Ecto neural progenitor cell (in vitro differentiated cells): ENCODE measurements at regions not wholly inside any gene's neighbourhood (a gene's known extent, or its start where the extent isn't known, plus 50 kb on each side); places are given as distances from the start of the nearest gene placed in this dataset.
A peak's percentile ranks its signal among the peaks of the same experiment; 100 is the strongest.

Experiments
- DNase-seq: peaks from one replicate; pipeline ENCODE4 v3.0.0-alpha.2; 2018; ENCODE audit warnings: low spot score

DNA sequence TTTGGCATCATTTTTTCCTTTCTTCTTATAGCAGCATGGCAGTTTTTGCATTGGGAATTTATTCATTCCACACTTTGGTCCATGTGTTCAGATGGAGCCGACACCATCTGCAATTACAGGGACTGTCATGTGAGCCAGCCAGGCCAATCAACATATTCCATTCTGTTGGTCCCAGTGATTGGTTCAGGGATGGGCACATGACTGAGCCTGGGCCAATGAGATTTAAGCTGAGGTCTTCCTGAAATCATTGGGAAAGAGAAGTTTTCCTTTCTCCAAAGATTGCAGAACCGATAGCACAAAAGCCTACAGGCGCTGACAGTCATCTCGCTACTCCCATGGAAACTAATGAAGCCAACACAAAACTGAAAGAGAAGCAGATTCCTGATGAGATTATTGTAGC lies 841.5 kb upstream of the TMEM132C start:
- no peak for DNase-seq

DNA sequence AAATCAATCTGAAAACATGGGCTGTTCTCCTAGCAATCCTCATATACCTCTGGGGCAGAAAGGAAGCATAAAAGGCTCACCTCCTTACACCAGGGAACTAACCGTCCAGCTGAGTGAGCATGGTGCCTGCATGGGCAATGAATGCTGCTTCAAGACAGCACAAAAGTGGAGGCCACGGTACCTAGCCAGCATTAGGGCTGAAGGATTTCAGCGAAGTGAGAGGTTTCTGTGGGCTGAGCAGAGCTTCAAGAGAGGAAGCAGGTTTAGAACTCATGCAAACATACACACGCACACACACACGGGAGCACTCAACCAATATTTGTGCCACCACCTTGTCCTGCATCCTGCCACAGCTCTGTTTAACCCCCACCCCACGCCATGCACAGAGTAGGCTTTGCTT lies 838.5 kb upstream of the TMEM132C start:
- no peak for DNase-seq

DNA sequence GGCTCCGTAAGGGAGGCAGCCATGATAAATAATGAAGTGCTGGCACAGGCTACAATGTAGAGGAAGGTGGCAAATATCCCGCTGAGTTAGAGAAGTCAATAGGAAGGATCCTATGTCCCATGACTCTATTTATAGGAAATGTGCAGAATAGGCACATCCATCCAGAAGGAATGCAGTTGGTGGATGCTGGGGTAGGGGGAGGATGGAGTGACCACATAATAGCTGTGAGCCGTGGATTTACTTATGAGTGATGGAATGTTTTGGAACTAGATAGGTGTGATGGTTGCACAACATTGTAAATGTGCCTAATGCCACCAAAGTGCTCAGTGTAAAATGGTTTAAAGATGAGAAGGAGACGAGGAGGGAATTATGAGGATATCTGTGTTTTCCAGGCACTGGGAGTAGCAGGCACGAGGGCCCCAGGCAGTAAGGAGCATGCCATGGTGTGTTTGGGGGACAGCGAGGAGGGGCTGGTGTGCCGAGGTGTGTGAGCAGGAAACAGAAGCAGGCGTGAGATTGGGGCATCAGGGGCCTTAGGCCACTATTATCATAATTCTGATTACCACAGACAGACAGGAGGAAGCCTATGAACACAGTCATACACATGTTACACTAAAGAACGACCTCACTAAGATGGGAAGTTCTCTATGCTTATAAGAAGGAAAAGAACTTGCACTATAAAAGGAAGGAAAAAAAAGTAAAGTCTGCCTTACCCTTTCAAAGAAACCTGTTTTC lies 837.3 kb upstream of the TMEM132C start:
- peak; percentile 25 for DNase-seq

DNA sequence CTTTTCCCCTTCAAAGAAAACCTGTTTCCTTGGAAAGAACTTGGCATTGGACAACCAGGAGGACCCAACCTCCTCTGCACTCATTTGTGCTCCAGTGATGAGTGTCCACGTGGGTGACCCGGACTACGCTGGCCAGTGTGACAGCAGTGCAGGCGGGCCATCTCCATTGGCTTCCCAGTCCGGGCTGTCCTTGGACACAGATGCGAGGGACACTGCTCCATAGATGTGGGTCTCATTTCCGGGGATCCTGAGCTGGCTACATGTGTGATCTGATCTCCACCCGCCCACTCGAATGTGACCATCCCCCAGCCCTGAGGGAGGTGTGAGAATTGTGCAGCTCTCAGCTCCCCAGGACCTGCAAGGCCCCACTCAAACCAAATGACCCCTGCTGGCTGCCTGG lies 836.6 kb upstream of the TMEM132C start:
- no peak for DNase-seq

DNA sequence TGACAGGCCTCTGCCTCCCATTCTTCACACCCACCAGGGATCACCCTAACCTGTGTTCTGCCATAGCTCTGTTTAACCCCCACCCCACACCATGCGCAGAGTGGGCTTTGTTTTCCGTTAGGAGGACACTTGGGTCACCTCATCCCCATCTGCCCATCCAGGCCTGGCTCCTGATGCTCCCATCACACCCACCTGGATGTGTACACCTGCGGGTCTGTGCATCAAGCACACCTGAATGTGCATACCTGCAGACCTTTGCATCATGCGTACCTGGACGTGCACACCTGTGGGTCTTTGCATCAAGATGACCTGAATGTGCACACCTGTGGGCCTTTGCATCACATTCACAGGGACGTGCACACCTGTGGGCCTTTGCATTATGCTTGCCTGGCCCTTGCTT lies 835.8 kb upstream of the TMEM132C start:
- DNase-seq: no peak

DNA sequence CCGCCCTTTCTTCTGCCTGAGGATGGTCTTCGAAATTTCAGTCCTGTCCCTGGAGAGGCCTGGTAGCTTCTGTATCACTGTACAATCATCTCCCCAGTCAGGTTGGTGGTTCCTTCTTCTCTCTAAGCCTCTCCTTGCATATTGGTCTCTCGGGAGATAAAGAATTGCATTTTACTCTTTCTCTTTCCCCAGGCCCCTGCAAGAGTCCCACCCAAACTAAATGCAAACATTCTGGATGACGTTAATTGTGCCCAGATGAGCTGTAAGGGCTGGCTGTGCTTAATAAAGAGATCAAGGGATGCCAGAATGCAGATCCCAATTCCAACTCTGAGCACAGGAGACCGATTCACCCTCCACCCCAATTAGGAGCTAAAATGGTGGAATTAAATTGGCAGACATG lies 835.4 kb upstream of the TMEM132C start:
- DNase-seq: no peak

DNA sequence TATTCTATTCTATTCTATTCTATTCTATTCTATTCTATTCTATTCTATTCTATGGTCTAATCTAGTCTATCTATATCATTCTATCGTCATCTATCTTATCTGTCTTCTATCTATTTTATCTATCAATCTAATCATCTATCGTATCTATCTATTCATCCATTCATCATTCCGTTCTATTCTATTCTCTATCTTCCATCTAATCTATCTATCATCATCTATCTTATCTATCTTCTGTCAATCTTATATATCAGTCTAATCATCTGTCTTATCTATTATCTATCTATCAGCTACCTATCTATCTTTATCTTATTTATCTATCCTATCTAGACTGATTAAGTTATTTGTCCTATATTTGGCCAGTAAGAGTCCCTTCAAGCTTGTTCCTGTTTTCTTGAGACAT lies 831.5 kb upstream of the TMEM132C start:
- DNase-seq: no peak

DNA sequence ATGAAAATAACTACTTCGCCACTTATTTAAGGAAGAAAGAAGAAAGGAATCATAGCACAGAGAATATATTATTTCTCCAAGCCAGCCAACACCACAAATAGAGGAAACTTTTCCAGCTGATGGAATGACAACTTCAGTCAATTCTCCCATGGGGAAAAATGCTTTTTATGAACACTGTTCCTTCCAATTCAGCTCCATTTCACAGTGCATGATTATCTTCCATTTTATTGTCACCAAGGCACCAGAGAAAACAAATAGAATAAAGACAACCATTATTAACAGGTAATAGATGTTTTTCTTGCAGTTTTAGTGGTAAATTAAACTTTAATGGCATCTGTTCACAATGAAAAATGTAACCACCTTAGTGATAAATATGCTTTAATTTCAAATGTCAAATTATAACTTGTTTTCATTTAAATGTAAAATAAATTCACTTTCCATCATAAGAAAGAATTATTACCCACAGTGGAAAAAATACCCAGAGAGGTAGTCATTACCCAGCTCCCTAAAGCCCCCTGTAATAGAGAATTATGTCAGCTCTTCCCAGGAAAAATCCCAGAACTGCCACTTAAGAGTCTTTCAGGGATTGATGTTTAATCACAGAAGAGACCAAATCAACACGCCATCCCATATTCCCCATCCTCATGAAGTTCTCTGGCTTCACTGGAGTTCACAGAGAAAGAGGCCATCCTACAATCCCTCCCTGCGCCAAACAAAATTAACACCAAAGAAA lies 828.3 kb upstream of the TMEM132C start:
- no peak for DNase-seq

DNA sequence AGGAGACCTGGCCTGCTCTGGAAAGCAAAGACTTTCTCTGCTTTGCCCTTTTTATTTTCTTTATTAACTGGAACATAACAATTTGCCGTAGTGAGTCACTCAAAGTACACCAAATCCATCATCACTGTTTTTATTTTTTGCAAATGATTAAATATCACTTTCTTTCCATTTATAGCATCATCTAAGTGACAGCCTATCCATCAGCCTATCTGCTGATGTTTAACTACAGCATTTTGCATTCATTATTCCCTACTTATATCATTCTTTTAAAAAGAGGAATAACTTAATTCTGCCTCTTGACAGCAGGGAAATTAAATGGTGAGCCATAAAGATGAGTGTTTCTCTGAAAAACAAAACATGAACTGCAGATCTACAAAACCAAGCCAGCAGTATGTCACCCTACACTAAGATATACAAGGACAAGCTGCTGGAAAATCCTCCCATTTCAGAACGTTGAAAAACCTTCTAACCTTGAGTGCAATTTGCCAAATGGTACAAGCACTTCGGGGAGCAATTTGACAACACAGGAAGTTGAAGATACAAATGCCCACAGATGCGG lies 821.3 kb upstream of the TMEM132C start:
- DNase-seq: no peak

DNA sequence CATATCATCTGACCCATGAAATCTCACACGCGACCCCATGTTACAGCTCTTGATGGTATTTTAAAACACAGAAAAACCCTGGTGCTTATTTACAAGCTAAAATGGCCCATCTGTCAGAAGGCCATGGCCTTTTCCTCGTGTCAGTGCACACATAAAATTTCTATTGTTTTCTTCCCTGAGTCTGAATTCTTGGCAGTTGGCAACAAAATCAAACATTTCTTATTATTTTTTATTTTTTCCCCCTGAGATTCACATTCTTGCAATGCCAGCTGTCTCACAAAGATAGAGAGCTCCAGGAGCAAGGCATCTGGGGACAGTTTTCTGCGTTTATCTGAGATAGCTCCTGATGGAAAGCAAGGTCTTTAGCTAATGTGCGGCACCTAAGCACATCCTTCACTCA lies 818.1 kb upstream of the TMEM132C start:
- DNase-seq: no peak

DNA sequence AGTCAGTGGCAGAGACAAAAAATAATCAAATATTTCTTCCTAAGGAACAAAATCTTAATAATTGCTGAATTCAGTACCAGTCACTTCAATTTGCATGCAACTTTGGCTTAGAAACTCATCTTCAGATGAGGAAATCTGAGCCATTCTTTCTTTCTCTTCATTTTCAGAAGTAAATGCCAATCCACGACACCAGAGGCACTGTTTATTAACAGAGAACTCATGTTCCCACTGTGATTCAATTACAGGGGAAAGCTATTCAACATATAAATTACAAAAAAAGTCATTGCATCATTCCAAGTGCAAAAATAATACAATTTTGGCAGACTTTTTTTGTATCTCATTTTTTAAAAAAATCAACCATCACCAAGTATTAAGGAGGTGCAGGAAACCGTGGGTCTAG lies 816.1 kb upstream of the TMEM132C start:
- no peak for DNase-seq

DNA sequence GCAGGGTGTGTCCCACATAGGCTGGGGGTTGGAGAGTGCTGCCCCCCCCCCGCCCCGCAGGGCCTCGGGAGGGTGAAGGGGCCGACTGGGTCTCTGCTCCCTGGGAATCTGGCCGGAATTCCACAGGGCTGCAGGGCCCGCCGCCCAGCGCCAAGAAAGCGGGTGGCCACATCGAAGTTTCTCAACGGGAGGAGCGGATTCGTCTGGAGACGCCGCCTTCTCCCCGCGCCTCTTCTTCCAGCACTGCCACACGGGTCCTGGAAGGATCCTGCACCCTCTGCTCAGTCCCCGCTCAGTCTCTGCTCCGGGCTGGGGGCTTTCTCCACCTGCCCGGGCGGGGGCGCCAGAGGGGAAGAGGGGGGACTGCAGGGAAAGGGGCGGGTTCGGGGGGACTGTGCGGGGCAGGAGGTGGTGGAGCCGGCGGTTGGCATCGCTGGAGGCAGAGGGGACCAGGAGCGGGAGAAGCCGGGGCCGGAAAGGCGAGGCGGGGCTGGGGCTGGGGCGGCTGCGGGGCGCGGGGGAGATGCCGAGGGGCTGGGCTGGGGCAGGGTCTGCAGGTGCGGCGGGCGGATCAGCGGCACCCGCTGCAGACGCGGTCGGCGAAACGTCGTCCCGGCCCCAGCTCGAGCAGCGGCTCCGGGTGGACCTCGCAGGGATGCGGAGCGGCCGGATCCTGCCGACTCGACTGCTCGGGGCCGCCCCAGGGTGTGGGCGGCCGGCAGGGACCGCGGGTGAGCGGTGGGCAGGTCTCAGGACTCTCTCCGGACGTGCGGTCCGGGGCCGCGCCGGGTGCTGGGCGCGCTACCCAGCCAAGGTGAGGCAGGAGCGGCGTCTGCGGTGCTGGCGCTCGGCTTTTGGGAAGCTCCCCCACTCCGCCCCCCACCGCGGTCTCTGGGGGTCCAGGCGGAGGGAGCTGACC lies 811.4 kb upstream of the TMEM132C start:
- peak; percentile 74 for DNase-seq

DNA sequence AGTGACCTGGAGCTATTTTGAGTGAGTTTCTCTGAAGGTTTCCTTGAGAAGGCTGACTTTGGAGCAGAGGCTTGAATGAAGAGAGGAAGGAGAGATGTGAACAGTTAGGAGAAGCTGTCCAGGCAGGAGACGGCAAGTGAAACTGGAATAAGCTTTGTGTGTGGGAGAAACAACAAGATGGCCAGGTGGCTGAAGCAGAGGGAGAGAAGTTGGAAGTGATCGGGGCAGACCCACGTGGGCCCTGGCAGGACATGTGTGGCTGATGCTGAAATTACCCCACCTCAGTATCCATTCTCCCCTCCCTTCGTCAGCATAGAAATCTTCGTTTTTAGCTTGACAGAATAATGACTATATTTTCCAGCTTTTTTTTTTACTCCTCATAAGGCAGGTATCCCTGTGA lies 809.2 kb upstream of the TMEM132C start:
- no peak for DNase-seq

DNA sequence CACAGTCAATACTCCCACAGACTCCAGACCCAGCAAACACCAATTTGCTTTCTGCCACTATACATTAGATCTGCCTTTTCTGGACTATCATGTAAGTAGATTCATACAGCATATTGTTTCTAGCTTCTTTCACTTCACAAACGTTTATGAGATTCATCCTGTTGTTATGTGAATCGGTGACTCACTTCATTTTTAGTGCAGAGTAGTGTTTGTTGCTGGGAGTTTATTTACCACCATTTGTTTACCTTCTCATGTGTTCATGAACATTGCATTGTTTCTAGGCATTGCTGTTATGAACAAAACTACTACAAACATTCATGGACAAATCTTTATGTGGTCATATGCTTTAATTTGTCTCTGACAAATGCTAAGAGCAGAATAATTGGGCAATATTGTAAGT lies 807.8 kb upstream of the TMEM132C start:
- DNase-seq: no peak

DNA sequence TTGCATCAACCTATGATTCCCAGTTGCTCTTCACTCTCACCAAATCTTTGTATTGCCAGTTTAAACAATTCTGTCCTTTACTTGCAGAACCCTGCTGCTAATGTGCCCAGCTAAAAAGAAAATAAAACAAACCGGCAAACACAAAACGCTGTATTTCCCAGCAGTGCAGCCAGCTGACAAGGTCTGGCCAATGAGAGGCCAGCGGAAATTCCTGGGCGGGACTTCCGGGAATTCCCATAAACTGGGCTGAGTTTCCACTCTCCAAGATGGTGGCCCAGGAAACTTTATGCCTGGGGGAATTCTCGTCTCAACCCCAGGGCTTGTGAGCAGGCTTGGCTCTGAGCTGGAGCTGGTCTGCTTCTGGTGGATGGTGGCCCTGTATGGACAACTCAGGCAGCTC lies 807.3 kb upstream of the TMEM132C start:
- DNase-seq: no peak

DNA sequence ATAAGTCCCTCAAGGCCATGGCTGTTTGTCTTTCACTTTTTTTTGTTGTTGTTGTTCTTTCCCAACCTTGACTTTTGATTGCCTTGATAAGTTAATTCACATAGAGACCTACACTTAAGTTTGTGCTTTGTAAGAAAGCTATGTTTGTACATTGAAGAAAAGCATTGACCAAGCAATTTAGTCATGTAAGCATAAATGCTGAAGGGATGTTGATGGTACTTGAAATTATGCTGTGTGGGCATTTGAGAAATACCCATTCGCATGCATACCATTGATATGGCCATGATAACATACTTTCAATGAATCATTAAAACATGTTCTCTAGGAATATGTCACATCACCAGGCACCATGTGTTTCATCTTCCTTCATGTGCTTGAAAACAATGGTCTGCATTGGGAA lies 803.7 kb upstream of the TMEM132C start:
- no peak for DNase-seq

DNA sequence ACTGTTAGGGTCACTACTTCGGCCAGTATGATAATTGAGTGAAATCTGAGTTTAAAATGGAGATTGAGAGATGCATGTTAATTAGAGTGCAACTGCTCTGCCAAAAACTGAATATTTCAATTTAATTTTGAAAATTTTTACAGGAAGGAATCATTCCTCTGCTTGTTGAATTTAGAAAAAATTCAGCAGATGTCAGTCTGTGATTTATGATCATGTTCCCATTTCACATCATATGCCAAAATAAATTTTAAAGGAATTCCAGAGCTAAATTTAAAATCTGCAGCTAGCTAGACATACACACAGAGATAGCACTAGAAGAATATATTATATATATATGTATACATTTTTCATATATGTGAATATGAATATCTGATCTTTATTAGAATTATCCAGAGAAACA lies 797.6 kb upstream of the TMEM132C start:
- no peak for DNase-seq

DNA sequence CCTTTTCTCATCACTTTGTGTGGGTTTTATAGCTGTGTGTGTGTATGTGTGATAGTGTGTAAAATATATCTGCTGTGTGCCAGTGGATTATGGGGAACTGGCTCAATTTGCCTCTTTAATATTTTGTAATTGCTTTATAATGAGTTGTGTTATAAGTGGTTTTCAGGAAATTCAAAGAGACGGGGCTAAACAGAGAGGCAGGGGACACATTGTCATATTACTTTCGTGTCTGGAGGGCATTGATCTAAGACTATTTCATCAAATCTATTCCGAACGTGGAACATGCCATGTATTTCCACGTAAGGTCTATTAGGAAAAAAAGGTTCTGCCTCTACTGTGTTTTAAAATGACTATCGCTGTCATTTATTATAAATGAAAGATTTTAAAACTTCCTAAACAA lies 793.2 kb upstream of the TMEM132C start:
- DNase-seq: no peak

DNA sequence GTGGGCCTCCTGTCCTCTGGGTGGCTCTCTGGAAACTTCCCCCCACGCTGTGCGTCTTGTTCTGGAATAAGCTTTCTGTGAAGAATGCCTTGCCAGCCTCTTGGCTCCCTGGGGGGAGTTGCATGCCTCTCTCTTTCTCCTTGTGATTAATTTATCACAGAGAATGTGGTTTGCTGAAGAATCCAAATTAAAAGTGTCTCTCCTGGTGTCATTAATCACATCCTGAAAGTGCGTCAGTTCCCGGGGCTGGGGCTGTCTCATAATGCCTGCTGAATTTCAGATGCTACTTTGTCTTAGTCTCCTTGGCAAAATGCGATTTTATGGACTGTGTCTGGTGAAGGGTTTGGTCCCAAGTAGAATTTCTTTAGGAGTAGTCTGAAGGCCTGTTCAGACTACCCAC lies 787.7 kb upstream of the TMEM132C start:
- DNase-seq: no peak

DNA sequence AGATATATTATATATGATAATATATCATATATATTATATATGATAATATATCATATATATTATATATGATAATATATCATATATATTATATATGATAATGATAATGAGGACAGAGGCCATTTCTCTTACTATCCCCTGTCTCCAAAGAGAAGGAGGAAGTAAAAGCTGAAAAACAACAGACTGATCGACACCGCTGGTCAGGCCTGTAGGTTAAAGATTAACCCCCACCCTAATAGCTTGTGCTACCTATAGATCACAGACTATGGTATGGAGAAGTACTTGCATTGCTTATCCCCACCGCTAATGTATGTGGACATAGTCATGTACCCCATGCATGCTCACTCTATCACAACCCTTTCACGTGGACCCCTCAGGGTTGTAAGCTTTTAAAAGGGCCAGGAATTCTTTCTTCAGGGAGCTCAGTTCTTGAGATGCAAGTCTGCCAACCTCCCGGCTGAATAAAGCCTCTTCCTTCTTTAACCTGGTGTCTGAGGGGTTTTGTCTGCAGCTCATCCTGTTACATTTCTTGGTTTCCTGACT lies 786.1 kb upstream of the TMEM132C start:
- no peak for DNase-seq

DNA sequence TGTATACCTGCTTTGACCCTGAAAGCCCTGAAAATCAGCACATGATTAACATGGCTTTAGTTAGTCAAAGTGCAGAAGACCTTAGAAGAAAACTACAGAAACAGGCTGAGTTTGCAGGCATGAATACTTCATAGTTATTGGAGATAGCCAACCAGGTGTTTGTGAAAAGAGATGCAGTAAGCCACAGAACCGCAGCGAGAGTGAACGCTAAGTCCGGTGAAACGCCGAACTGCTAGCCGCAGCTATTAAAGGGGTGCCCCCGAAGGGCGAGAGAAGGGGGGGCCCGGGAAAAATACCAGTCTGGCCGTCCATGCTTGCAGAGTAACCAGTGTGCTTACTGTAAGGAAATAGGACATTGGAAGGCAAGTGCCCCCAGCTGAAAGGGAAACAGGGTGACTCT lies 784.0 kb upstream of the TMEM132C start:
- DNase-seq: no peak

DNA sequence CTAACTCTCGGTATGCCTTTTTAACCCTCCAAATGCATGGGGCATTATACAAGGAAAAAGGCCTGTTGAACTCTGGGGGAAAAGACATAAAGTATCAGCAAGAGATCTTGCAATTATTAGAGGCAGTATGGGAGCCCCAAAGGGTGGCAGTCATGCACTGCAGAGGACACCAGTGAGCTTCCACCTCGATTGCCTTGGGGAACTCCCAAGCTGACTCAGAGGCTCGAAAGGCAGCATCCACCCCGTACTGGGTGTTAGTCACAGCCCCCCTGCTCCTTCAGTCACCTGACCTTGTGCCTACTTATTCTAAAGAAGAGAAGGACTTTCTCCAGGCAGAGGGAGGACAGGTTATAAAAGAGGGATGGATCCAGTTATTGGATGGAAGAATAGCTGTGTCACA lies 781.4 kb upstream of the TMEM132C start:
- DNase-seq: peak; percentile 29
